HT-29 (cell line): ENCODE measurements at regions not wholly inside any gene's neighbourhood (a gene's known extent, or its start where the extent isn't known, plus 50 kb on each side); places are given as distances from the start of the nearest gene placed in this dataset. TPM values are rescaled to one million over a fixed set of nuclear protein-coding genes. Genes with fewer than 3 reads are reported as not detected.

Experiments used
- small RNA-seq: library from RNA; depleted of rRNA; stranded (forward); fragments of <200 nt; gene quantifications from one replicate; pipeline ENCODE3, GENCODE V24; 2014

Small RNA genes lying in the stretch of these regions (small RNA-seq; reads per million reads assigned to genes)
- not detected for gene AC104058.1
